NB4 (cell line): ENCODE measurements at regions not wholly inside any gene's neighbourhood (a gene's known extent, or its start where the extent isn't known, plus 50 kb on each side); places are given as distances from the start of the nearest gene placed in this dataset.

Experiments used
- DNase-seq: peaks from one replicate; pipeline ENCODE4 v3.0.0; 2010; ENCODE audit warnings: low read depth
- H3K4me3 ChIP-seq: one replicate; pipeline ENCODE4 v1.5.1; 2011; ENCODE audit warnings: mild to moderate bottlenecking, low read depth, low read length, moderate library complexity
- MAX ChIP-seq: IDR thresholded peaks from 2 replicates; pipeline ENCODE4 v1.6.1; 2011; ENCODE audit warnings: low read depth, low read length
- MYC ChIP-seq: IDR thresholded peaks from 2 replicates; pipeline ENCODE4 v1.6.1; 2011; ENCODE audit warnings: low read depth, low read length
- POLR2A ChIP-seq: IDR thresholded peaks from 2 replicates; pipeline ENCODE4 v1.6.1; 2011; ENCODE audit warnings: mild to moderate bottlenecking; ENCODE audit not compliant: insufficient read length; ENCODE audit errors: extremely low read depth
- TF ChIP-seq, protein P1 (sequence below): IDR thresholded peaks from one replicate; pipeline ENCODE4 v1.5.1; 2012; ENCODE audit warnings: low read depth, low read length

DNA sequence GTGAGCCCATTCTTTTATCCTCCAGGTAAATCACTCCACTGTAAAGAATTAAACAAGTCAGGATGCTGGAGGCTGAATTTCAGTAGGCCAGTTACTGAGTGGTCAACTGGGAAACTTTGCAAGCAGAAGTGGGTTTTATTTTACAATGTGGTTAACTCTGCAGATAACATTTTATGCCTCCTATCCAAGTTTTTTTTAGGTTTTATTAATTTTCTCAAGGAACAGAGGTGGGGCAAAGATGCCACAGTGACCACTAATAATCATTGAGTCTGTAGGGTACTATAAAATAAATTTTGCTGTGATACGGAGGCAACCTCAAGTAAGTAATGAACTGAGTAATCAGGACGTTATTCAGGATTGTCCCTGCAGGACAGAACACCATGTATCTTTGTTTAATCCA is 599.9 kb downstream of the METTL15 start:
- DNase-seq: no peak
- no peak overlapping the region for H3K4me3 ChIP-seq
- TF ChIP-seq, protein P1, sequence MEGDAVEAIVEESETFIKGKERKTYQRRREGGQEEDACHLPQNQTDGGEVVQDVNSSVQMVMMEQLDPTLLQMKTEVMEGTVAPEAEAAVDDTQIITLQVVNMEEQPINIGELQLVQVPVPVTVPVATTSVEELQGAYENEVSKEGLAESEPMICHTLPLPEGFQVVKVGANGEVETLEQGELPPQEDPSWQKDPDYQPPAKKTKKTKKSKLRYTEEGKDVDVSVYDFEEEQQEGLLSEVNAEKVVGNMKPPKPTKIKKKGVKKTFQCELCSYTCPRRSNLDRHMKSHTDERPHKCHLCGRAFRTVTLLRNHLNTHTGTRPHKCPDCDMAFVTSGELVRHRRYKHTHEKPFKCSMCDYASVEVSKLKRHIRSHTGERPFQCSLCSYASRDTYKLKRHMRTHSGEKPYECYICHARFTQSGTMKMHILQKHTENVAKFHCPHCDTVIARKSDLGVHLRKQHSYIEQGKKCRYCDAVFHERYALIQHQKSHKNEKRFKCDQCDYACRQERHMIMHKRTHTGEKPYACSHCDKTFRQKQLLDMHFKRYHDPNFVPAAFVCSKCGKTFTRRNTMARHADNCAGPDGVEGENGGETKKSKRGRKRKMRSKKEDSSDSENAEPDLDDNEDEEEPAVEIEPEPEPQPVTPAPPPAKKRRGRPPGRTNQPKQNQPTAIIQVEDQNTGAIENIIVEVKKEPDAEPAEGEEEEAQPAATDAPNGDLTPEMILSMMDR: no peak
- no peak for TF ChIP-seq MAX
- TF ChIP-seq POLR2A: no peak
- no peak for TF ChIP-seq MYC

- DNase-seq: no peak
- H3K4me3 ChIP-seq: no peak overlapping the region
- no peak for TF ChIP-seq MYC
- TF ChIP-seq POLR2A: no peak
- TF ChIP-seq, protein P1: no peak
- no peak for TF ChIP-seq MAX
These were observed 596.6 kb downstream of the METTL15 start for GRCh38 chr11:28704801-28705200.

DNA sequence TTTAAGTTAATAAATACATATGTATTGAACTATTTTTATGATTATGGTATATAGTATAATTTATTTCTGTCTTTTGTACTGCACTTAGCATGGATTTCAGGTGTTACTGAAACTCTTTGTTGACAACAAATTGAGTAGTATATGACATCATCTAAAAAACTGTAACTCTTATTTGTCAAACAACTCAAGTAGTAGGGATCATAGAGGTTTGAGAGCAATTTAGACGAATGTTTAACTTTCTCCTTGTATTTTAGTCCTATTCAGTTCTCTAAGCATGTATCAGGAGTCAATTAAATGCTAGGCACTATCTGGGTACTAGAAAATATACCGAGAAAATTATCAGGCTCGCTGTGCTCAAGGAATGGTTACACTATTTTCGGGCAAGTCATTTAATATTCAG is 595.2 kb downstream of the METTL15 start:
- H3K4me3 ChIP-seq: no peak overlapping the region
- TF ChIP-seq POLR2A (no peak), MYC (no peak), MAX (no peak)
- TF ChIP-seq, protein P1: no peak
- DNase-seq: no peak

- no peak for DNase-seq
- TF ChIP-seq POLR2A (no peak), MAX (no peak), MYC (no peak)
- TF ChIP-seq, protein P1: no peak
- H3K4me3 ChIP-seq: no peak overlapping the region
These were observed 594.7 kb downstream of the METTL15 start for GRCh38 chr11:28702871-28703270.

GRCh38 chr11:28702450-28702790 is 594.2 kb downstream of the METTL15 start:
- no peak overlapping the region for H3K4me3 ChIP-seq
- DNase-seq: no peak
- no peak for TF ChIP-seq POLR2A
- TF ChIP-seq, protein P1: no peak
- TF ChIP-seq MAX: no peak
- no peak for TF ChIP-seq MYC

DNA sequence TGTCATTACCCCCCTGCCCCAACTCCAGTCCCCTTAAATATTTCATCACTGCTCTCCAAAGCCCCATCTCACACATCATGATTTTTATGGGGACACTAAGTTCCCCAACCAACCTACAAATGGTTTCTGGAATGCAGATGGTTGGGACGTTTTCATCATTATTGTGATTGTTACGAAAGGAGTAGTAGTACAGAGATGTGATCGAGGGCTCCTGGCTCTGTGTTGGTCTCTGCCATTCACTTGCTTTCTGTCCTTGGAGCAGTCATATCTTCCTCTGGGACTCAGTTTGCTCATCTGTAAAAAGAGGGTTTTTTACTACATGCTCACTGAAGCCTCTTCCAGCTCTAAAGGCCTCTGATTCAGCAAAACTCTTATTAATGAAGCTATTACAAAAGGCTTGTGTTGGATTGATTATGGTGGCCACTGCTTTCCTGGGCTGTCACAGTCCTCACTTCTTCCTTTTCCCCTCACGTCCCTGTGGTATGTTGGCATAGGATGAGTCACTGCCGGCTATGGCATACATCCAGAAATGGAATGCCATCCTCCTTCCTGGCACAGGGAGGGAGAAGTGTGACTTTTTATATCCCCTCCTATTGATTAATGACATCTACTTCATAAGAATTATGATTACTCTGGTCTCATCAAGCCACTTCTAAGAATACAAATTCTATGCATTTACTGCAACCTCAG is 593.7 kb downstream of the METTL15 start:
- DNase-seq: no peak
- no peak overlapping the region for H3K4me3 ChIP-seq
- TF ChIP-seq, protein P1: no peak
- TF ChIP-seq MYC (no peak), MAX (no peak)
